H1 (cell line): ENCODE measurements at regions not wholly inside any gene's neighbourhood (a gene's known extent, or its start where the extent isn't known, plus 50 kb on each side); places are given as distances from the start of the nearest gene placed in this dataset.

ENCODE experiments used
- CEBPB ChIP-seq: IDR thresholded peaks from 2 replicates; pipeline ENCODE4 v1.6.1; 2012; ENCODE audit warnings: low read depth, low read length
- CHD2 ChIP-seq: IDR thresholded peaks from 2 replicates; pipeline ENCODE4 v1.6.1; 2012; ENCODE audit warnings: low read length, improper control_type of control experiment
- GABPA ChIP-seq: IDR thresholded peaks from 2 replicates; pipeline ENCODE4 v1.6.1; 2011; ENCODE audit warnings: mild to moderate bottlenecking, low read length, moderate library complexity, borderline replicate concordance; ENCODE audit not compliant: insufficient read depth
- HDAC6 ChIP-seq: IDR thresholded peaks from one replicate; pipeline ENCODE4 v1.7.1; 2012; ENCODE audit warnings: low read depth, mild to moderate bottlenecking, inconsistent platforms, low read length, moderate library complexity
- NRF1 ChIP-seq: IDR thresholded peaks from 2 replicates; pipeline ENCODE4 v1.6.1; 2011; ENCODE audit warnings: mild to moderate bottlenecking, low read depth, low read length, improper control_type of control experiment
- TAF1 ChIP-seq: IDR thresholded peaks from 2 replicates; pipeline ENCODE4 v1.6.1; 2011; ENCODE audit warnings: mild to moderate bottlenecking, low read depth, low read length

GRCh38 chr2:12596771-12597170, 120.0 kb upstream of the TRIB2 start (continued):
- TF ChIP-seq NRF1 (no peak), CHD2 (no peak), GABPA (no peak), CEBPB (no peak), TAF1 (no peak), HDAC6 (no peak)
